ENCODE measurements at regions not wholly inside any gene's neighbourhood (a gene's known extent, or its start where the extent isn't known, plus 50 kb on each side); places are given as distances from the start of the nearest gene placed in this dataset.

- Histone ChIP-seq H3K4me2 (ENCODE audit: low read length) (no peak overlapping the region), H3K27me3 (ENCODE audit: control insufficient read depth, low read length) (no peaks in the 10 kb centered on the region), H3K9me3 (ENCODE audit: control insufficient read depth, insufficient read depth, low read length) (no peaks in the 10 kb centered on the region), H3F3A (ENCODE audit: control insufficient read depth, insufficient read depth) (no peaks in the 10 kb centered on the region), H3K9me2 (replicated peaks; ENCODE audit: control insufficient read depth, low read length) (no peaks in the 10 kb centered on the region), H3K27ac (ENCODE audit: low read depth, low read length) (no peak overlapping the region), H3K4me1 (ENCODE audit: control insufficient read depth, low read length) (no peaks in the 10 kb centered on the region), H4K20me1 (ENCODE audit: control insufficient read depth, insufficient read depth, low read depth, low read length) (no peaks in the 10 kb centered on the region), H3K79me2 (ENCODE audit: control insufficient read depth, low read length) (no peaks in the 10 kb centered on the region), H3K4me3 (ENCODE audit: low read length) (no peak overlapping the region), H3K36me3 (ENCODE audit: control insufficient read depth, low read length) (no peaks in the 10 kb centered on the region)
- no peak for TF ChIP-seq EZH2phosphoT487 (IDR thresholded peaks at IDR 0.05; ENCODE audit: borderline replicate concordance, low read length)
- TF ChIP-seq CTCF (IDR thresholded peaks at IDR 0.05; ENCODE audit: low read depth, low read length, poor library complexity, severe bottlenecking): no peak
Observed at GRCh38 chr4:58658701-58659100, 1548.5 kb upstream of the IGFBP7 start.

- H3K36me3 ChIP-seq (ENCODE audit: control insufficient read depth, low read length): no peaks in the 10 kb centered on the region
- H3F3A ChIP-seq (ENCODE audit: control insufficient read depth, insufficient read depth): no peaks in the 10 kb centered on the region
- H3K79me2 ChIP-seq (ENCODE audit: control insufficient read depth, low read length): no peaks in the 10 kb centered on the region
- H4K20me1 ChIP-seq (ENCODE audit: control insufficient read depth, insufficient read depth, low read depth, low read length): no peaks in the 10 kb centered on the region
- H3K9me3 ChIP-seq (ENCODE audit: control insufficient read depth, insufficient read depth, low read length): no peaks in the 10 kb centered on the region
- H3K9me2 ChIP-seq (replicated peaks; ENCODE audit: control insufficient read depth, low read length): no peaks in the 10 kb centered on the region
- no peak overlapping the region for H3K4me2 ChIP-seq (ENCODE audit: low read length)
- no peak for TF ChIP-seq CTCF (IDR thresholded peaks at IDR 0.05; ENCODE audit: low read depth, low read length, poor library complexity, severe bottlenecking)
- TF ChIP-seq EZH2phosphoT487 (IDR thresholded peaks at IDR 0.05; ENCODE audit: borderline replicate concordance, low read length): no peak
- no peak overlapping the region for H3K4me3 ChIP-seq (ENCODE audit: low read length)
- H3K4me1 ChIP-seq (ENCODE audit: control insufficient read depth, low read length): no peaks in the 10 kb centered on the region
- no peak overlapping the region for H3K27ac ChIP-seq (ENCODE audit: low read depth, low read length)
- no peaks in the 10 kb centered on the region for H3K27me3 ChIP-seq (ENCODE audit: control insufficient read depth, low read length)
Observed at GRCh38 chr4:58653251-58653650, 1543.1 kb upstream of the IGFBP7 start.

- no peak for TF ChIP-seq CTCF (IDR thresholded peaks at IDR 0.05; ENCODE audit: low read depth, low read length, poor library complexity, severe bottlenecking)
- no peak for TF ChIP-seq EZH2phosphoT487 (IDR thresholded peaks at IDR 0.05; ENCODE audit: borderline replicate concordance, low read length)
Observed at GRCh38 chr4:58649226-58649625, 1539.0 kb upstream of the IGFBP7 start.

GRCh38 chr4:58646126-58646525 lies 1535.9 kb upstream of the IGFBP7 start:
- no peak for TF ChIP-seq CTCF (IDR thresholded peaks at IDR 0.05; ENCODE audit: low read depth, low read length, poor library complexity, severe bottlenecking)
- no peak for TF ChIP-seq EZH2phosphoT487 (IDR thresholded peaks at IDR 0.05; ENCODE audit: borderline replicate concordance, low read length)
- no peaks in the 10 kb centered on the region for H3K9me3 ChIP-seq (ENCODE audit: control insufficient read depth, insufficient read depth, low read length)
- no peaks in the 10 kb centered on the region for H3K27me3 ChIP-seq (ENCODE audit: control insufficient read depth, low read length)
- H3K4me1 ChIP-seq (ENCODE audit: control insufficient read depth, low read length): no peaks in the 10 kb centered on the region
- no peak overlapping the region for H3K27ac ChIP-seq (ENCODE audit: low read depth, low read length)
- H3K4me2 ChIP-seq (ENCODE audit: low read length): no peak overlapping the region
- H4K20me1 ChIP-seq (ENCODE audit: control insufficient read depth, insufficient read depth, low read depth, low read length): no peaks in the 10 kb centered on the region
- no peaks in the 10 kb centered on the region for H3K79me2 ChIP-seq (ENCODE audit: control insufficient read depth, low read length)
- no peaks in the 10 kb centered on the region for H3K36me3 ChIP-seq (ENCODE audit: control insufficient read depth, low read length)
- no peaks in the 10 kb centered on the region for H3F3A ChIP-seq (ENCODE audit: control insufficient read depth, insufficient read depth)
- no peak overlapping the region for H3K4me3 ChIP-seq (ENCODE audit: low read length)
- no peaks in the 10 kb centered on the region for H3K9me2 ChIP-seq (replicated peaks; ENCODE audit: control insufficient read depth, low read length)

More at GRCh38 chr4:58649226-58649625, 1539.0 kb upstream of the IGFBP7 start:
- H3K79me2 ChIP-seq (ENCODE audit: control insufficient read depth, low read length): no peaks in the 10 kb centered on the region
- no peaks in the 10 kb centered on the region for H3K4me1 ChIP-seq (ENCODE audit: control insufficient read depth, low read length)
- no peaks in the 10 kb centered on the region for H3K9me2 ChIP-seq (replicated peaks; ENCODE audit: control insufficient read depth, low read length)
- no peaks in the 10 kb centered on the region for H3F3A ChIP-seq (ENCODE audit: control insufficient read depth, insufficient read depth)
- H4K20me1 ChIP-seq (ENCODE audit: control insufficient read depth, insufficient read depth, low read depth, low read length): no peaks in the 10 kb centered on the region
- H3K4me2 ChIP-seq (ENCODE audit: low read length): no peak overlapping the region
- no peak overlapping the region for H3K4me3 ChIP-seq (ENCODE audit: low read length)
- H3K27ac ChIP-seq (ENCODE audit: low read depth, low read length): no peak overlapping the region
- no peaks in the 10 kb centered on the region for H3K9me3 ChIP-seq (ENCODE audit: control insufficient read depth, insufficient read depth, low read length)
- H3K27me3 ChIP-seq (ENCODE audit: control insufficient read depth, low read length): no peaks in the 10 kb centered on the region
- H3K36me3 ChIP-seq (ENCODE audit: control insufficient read depth, low read length): no peaks in the 10 kb centered on the region

All from DOHH2 (cell line).